GM21737 (cell line): ENCODE measurements at regions not wholly inside any gene's neighbourhood (a gene's known extent, or its start where the extent isn't known, plus 50 kb on each side); places are given as distances from the start of the nearest gene placed in this dataset.
"Not testable (repeated sequence)": the region's sequence is repeated elsewhere in the genome, so short reads cannot be mapped to it uniquely, and the experiment has no call there.

Source experiments
- ATAC-seq: cut with Tn5 transposase; IDR thresholded peaks from one replicate; pipeline ENCODE4 v1.9.1; 2021; ENCODE audit warnings: mild to moderate bottlenecking, moderate library complexity; ENCODE audit not compliant: unreplicated experiment

DNA sequence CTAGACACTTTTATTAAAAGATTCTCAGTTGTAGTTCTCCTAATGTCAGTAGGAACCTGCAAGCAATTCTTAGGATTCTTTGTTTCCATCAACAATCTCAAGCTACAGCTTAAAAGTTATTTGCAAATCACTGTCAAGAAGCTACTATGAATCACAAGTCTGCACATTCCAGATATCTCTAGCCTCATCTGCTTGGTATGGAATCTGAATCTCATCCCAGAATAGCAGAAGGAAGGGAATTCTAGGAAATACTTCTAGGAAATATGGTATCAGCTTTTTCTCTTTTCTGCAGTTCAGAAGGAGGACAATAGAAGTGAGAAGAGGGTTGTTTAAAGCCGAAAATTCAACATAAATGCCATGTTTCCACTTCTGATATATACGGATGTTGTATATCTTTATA is 792.2 kb upstream of the CDH9 start:
- ATAC-seq: no peak

- ATAC-seq: no peak
Observed at GRCh38 chr5:27821681-27822080, 783.3 kb upstream of the CDH9 start.

DNA sequence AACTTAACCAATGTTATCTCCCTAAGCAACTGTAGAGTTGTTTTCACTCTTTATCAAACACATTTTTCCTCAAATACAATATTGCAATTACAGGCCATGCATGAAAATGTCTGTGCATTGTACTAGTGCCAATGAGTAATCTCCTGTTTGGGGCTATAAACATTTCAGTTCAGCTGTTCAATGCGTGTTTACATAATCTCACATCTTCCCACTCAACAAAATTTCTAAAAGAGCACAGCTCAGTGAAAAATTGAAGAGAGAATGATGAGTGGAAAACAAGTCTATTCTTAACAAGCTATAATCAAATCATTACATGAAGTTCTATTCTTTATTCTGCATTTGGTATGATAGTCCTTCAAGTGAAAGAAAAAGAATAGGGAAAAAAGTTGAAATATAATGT is 780.5 kb upstream of the CDH9 start:
- ATAC-seq: no peak

- no peak for ATAC-seq
Observed at GRCh38 chr5:27814983-27815382, 776.6 kb upstream of the CDH9 start.

DNA sequence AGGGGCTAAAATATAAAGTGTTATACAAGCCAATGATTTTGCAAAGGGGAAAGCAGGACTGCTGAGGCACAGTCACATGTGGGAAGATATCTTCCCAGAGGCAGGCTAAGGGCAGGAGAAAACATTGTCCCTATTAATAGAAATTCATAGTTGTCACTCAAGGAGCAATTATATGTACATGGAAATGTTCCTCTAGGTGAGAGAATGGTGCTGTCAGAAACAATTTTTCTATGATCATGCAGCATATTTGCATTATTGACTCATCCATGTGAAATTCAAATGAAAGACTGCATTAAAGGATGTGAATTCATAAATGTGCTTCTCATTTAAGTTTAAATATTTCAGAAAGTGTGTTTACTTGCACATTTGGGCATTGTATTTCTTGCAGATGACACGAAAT is 775.9 kb upstream of the CDH9 start:
- ATAC-seq: no peak

DNA sequence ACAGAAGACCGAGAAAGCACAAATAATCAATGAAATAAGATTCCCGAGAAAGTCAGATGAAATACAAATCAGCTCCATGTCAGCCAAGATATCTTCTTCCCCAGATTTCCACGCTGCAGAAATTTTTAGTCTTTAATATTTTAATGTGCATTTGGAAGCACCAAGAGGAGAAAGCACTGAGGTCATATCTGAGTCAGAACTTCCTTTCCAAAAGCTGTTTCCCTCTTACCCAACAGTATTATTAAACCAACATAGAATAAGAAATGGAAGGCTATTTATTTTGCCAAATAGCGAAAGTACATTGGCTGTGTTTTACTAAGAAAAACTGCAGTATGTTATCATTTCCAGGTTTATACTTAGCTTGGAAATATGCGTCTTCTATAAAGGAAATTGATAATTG is 772.1 kb upstream of the CDH9 start:
- ATAC-seq: no peak

DNA sequence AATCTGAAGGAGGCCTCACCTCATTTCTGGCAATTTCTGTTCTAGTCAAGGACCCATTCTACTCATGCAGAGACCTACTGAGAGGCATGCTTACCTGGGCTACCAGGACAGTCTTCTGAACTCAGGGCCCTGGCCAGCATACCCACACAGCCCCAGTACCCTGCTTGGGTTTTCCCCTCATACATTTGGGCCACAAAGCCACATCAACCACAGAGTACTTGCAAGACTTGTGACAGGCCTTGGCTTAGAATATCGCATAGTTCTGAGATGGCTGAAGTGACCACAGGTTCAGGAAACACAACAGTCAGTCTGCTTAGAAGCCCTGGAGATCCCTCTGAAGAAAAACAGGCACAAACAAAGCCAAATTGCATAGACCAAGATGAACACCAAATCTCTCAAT is 758.8 kb upstream of the CDH9 start:
- no peak for ATAC-seq

DNA sequence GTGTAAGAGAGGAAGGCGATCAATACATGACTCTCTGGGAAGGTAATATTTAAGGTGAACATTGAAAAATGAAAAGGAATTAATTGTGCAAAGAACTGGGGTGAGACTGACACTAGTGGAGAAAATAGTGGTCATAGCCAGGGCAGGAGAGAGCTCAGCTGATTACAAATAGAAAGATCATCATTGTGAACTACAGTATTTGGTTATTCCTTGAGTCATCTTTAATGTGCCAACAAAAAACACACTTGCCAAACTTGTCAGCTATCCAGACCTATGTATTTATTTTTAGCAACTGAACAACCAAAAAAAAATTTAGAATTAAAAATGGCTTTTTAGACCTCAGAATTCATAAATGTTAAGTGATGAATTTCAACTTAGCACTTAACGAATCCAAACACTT is 749.8 kb upstream of the CDH9 start:
- ATAC-seq: no peak

DNA sequence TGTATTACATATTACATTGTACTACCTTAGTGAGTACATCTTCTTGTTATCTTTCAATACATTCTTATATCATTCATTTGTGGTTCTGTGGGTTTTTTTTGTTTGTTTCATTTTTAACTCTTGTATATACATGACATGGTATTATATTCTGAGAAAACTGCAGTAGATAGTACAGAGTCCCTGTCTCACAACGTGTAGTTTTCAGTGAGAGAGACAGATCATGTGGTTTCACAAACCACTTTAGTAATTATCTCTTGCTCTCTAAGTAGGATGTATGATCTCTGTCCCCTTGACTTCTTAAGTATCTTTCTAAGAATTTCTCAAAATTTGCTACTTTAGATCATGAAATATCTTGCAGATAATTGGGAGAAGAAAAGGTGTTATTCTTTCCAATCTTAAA is 745.9 kb upstream of the CDH9 start:
- no peak for ATAC-seq

- ATAC-seq: no peak
Observed at GRCh38 chr5:27778121-27778520, 739.7 kb upstream of the CDH9 start.

GRCh38 chr5:27773636-27774035 is 735.2 kb upstream of the CDH9 start:
- no peak for ATAC-seq

- ATAC-seq: no peak
Observed at GRCh38 chr5:27773166-27773565, 734.8 kb upstream of the CDH9 start.

- ATAC-seq: no peak
Observed at GRCh38 chr5:27769748-27770402, 731.5 kb upstream of the CDH9 start.

- no peak for ATAC-seq
Observed at GRCh38 chr5:27748847-27749246, 710.5 kb upstream of the CDH9 start.

DNA sequence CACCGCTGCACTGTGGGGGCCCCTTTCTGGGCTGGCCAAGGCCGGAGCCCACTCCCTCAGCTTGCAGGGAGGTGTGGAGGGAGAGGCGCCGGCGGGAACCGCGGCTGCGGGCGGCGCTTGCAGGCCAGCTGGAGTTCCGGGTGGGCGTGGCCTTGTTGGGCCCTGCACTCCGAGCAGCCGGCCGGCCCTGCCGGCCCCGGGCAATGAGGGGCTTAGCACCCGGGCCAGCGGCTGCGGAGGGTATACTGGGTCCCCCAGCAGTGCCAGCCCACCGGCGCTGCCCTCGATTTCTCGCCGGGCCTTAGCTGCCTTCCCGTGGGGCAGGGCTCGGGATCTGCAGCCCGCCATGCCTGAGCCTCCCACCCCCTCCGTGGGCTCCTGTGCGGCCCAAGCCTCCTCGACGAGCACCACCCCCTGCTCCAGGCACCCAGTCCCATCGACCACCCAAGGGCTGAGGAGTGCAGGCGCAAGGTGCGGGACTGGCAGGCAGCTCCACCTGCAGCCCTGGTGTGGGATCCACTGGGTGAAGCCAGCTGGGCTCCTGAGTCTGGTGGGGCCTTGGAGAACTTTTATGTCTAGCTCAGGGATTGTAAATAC is 705.1 kb upstream of the CDH9 start:
- ATAC-seq: not testable (repeated sequence)

DNA sequence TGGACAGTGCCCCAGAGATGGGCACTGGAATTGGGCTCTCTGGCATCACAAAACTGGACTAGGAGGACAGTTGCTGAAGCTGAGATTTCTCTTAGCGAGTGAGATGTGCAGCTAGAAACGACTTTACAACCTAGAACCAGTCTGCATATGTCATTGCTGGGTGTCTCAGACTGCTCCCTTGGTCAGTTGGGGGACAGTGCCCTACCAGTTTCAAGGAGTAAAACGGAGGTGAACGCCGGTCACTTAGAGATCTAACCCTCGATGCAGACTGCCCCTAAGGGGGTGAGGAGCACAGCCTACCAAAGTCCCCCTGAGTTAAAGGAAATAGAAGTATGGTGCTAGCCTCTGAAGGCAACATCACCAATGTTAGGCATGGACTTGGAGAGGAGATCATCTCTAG is 704.4 kb upstream of the CDH9 start:
- ATAC-seq: no peak

GRCh38 chr5:27734838-27735237 is 696.5 kb upstream of the CDH9 start:
- no peak for ATAC-seq

DNA sequence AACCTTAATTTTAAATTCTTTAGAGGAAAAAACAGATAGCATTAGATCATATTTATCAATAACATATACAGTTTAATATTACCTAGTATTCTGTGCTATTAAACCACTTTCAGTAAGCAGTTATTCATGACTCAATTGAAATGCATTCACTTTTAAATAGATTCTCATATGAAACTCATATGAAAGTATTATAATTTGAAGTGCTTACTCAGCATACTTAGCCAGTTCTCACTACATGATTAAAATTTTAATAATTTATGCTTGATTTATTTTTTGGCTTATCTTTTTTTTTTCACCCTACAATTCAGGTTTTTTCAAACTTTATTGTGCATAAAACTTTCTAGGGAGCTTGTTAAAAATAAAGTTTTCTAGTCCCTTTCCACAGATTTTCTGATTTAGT is 694.9 kb upstream of the CDH9 start:
- ATAC-seq: no peak

DNA sequence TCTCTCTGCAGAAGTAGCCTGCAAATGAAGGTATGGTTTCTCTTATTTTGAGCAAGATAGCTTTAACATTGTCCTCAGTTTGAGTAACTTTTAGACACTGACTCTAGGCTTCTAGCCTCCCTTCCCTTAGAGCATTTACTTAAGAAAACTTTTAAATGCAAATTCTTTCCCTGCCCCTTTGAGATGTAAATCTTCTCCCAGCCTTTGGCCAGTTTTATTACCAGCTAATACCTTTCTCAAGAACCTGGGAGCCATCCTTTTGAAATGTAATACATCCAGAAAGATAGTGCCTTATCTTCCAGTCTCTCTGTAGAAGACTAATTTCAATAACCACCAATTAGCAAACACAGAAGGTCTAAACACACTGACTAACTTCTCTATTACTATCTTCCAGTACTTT is 688.9 kb upstream of the CDH9 start:
- ATAC-seq: no peak

GRCh38 chr5:27722337-27722736 is 684.0 kb upstream of the CDH9 start:
- ATAC-seq: no peak

GRCh38 chr5:27708534-27708933 is 670.1 kb upstream of the CDH9 start:
- ATAC-seq: no peak

DNA sequence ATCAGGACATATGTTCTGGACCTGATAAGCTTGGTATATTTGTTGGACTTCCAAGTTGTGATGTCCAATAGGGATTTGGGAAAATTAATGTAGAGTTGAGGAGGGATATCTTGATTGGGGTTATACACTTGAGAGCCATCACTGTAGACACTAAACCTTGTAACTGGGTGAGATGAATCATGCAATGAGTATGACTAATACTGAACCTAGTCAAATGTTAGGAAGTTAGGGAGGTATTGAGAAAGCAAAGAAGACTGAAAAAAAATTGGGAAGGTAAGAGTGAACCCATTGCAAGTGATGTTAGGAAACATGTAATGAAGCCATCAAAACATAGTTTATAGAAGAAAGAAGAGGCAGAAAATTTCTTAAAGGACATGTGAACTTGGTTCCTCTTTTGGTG is 668.4 kb upstream of the CDH9 start:
- ATAC-seq: no peak

GRCh38 chr5:27705661-27706060 is 667.3 kb upstream of the CDH9 start:
- ATAC-seq: no peak
